HG02642 (cell line): ENCODE measurements at regions not wholly inside any gene's neighbourhood (a gene's known extent, or its start where the extent isn't known, plus 50 kb on each side); places are given as distances from the start of the nearest gene placed in this dataset.

Source experiments
- ATAC-seq: cut with Tn5 transposase; IDR thresholded peaks from one replicate; pipeline ENCODE4 v1.9.1; 2021; ENCODE audit warnings: mild to moderate bottlenecking; ENCODE audit not compliant: unreplicated experiment, poor library complexity

DNA sequence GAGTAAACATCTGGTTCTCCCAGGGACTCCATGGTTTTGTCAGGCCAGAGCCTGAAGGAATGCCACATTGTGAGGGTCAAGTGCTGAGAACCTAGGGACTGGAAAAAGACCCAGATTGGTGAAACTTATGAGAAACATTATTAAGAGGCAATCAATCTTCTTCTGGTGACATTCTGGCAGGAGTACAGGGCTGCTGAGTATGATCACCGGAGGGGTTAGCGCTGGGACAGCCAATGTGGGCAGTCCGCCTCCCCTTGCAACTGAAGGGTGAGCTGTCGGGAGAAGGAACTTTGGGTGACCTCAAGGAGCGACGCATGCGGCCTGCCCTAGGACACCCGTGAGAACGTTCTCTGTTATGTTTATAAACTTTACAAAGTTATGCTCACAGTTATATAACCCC is 429.0 kb downstream of the LMO4 start:
- ATAC-seq = no peak

DNA sequence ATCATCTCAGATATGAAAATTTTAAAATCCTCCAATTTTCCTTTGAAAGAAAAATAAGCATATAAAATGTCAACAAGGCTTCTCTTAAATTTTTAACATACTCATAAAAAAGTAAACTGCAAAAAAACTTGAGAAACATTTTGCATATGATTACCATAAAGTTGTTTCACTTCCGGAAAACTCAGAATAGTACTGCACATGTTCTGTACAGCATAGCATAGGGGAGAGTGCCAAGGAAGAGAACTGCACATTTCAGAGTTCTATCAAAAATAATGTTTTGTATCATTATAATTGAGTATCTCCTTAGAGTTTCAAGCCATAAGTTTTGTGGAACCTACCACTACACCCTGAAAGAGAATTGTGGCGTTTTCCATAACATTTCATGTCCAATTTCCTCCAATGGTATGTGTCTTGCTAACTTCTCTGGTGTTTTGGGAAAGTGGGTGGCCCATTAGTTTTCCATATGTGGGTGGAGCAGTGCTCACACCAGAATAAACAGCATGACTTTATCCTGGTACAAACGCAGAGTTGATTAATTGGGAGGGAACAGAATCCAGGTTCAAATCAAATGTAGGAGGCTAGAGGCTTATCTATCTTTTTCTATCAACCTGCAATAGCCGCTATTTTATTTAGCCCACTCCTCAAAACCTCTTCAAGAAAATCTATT is 430.9 kb downstream of the LMO4 start:
- ATAC-seq = no peak

DNA sequence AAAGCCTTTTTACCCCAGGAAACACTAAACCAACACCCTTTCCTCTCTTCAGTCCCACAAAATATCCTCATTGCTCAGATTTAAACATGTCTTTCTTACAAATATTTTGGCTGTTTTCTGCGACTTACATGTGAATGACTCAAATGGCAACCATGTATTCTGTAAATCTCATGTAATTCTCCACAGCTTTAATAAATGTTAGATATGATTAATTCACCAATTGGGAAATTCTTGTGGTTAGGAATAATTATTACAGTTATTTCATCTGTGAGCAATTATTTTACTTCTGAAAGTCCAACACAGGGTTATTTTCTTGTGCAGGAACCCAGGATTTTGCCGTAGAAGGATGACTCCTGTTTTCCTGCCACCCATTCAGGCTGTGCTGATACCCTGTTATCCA is 431.5 kb downstream of the LMO4 start:
- ATAC-seq = no peak

DNA sequence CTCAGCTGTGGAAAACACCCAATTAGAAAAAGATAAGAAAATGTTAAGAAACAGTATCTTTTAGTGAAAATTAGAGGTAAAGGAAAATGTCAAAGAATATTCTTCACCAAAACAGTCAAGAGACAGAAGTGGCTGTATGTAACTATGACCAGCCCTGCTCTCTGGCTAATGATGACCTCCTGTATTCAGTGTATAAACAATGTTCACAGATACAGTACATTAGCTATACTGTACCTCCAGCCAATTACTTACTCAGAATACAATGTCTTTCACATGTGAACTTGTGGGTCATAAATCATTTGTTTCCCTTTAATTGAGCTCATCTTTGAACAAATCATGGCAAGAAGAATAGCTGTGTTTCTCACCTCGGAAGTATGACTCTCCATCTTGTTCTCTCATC is 432.0 kb downstream of the LMO4 start:
- ATAC-seq = no peak

DNA sequence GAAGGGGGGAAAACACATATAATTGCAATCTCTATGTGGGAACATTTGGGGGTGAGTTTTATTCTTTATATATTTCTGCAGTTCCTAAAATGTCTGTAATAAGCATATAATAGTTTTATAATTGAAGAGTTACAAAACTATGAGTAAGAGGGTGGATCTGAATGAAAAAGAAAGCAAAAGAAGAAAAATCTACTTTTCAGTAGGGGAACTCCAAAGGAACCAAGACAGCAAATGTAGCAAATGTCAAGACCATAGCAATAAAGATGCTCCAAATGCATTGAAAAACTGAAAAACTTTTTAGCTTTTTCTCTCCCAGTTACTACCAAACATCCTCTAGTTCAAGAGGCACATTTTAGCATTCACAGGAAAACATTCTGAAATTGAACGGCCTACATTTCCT is 434.8 kb downstream of the LMO4 start:
- no peak for ATAC-seq

DNA sequence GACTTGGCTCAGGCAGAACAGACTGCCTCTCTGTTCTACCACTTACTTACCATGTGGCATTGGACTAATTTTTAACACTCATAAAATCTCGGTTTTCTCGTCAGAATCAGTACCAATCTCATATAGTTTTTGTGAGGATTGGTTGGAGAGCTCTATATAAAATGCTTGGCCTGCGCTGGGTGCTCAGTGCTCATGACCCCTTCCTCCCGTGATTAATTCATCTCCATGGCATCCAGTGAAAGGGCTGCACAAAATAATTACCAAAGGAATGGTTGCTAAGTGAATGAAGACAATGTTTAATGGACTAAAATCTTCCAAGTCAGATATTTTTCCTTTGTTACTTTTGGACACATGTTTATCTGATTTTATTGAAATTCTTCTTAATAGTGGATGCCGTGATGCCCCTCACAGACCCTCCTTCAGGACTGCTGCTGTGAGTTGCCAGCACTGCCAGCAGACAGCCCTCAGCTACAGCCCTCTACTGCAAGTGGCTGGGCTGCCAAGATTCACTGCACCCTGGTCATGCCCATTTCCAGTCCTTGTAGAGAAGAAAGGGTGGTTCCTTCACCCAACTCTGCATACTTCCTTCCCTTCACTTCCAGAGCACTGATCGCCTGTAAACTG is 436.5 kb downstream of the LMO4 start:
- no peak for ATAC-seq

DNA sequence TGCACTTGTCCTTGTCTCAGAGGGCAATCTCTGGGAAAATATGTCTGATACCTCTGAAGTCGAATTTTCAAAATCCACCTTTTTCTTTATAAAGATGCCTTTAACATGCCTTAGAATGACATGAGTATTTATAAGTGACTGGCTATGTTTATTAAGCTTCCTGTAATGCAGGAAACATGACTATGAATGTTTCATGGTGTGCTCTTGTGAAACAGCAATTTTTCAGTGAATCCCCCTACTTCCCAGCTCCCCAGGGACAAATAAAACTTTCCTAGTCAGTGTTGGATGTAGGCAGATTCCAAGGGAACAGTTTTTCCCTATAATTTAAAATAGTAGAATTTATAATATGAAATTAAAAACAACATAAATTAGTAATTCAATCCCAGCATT is 437.0 kb downstream of the LMO4 start:
- no peak for ATAC-seq

DNA sequence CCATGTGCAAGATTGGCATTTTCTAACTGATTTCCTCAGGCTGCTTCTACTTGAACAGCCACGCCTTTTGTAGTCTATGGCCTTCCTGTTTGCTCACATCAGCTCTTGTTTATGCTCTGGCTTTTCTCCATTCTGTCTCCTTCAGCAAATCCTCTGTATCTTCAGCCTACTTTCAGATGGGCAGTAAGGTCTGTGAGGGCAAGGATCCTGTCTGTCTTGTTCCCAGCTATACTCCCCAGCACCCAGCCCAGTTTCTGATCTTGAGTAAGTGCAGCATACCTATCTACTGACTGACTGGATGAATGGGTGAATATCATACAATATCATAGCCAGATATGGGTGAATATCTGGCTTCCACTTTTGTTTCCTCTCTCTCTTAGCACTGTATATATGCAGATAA is 438.1 kb downstream of the LMO4 start:
- no peak for ATAC-seq

DNA sequence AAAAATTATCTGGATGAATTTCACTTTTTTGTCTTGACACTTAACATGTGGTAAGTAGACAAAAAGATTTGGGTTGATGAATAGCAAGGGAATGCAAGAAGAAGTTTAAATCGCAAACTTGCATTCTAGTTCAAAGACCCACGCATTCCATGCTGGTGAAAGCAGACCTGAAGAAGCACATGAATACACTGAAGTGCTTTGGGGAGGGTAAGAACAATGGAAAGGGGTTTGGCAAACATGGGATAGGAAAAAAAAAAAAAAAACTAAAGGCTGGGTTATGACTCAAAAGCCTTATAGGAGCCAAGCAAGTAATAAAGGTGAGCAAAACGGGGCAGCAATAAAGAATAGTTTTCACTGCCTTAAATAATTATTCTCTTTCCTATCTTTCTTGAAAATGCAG is 450.2 kb downstream of the LMO4 start:
- no peak for ATAC-seq

DNA sequence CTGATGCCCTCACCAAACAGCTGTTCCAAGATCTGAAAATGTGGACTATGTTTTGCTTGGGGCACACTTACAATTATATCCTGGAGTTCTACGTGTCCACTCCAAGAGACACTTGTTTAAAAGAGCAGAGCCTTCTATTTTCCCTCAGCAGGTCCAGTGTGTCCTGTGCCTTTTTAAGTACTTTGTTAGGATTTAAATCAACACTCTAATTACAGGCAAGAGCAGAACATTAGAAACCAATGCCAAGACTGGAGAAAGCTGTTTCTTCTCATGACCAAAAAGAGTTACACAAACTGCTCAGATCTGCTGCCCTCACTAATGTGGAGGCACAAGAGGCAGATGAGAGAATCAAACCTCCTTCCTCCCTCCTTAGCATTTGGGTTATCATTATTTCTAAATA is 452.9 kb downstream of the LMO4 start:
- ATAC-seq = no peak

DNA sequence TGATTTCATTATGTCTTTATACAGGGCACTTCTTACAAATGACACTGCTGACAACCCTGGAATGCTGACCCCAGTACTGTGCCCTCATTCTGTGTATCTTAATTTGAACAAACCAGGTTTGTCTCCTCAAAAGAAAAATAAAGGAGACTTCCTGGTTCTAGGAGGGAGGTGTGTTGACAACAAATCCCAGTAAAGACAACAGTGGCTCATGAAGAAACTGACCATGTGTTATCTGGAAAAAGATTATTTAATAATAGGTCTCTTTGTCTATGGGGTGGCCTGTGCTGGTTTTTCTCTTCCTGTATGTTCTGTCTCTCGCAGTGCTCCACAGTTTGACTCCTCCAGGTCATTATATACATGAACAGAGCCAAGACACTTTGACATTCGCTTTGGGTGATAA is 454.6 kb downstream of the LMO4 start:
- ATAC-seq = no peak

DNA sequence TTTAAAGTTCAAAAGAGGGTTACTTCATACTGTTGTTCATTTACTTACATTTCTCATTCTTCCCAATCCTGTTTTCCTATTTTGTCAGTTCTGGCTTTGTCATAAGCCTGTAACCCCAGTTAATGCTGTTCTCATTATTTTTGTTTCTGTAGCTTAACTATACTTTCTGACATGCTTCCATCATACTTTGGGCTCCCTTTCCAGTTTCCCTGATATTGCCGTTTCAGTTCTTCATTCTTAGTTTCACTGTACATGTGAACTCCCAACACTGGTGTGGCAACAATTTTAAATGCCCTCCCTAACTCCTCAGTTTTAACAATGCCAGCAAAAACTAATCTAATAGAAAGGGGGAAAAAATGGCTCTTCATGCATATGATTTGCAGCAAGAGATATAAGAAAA is 456.7 kb downstream of the LMO4 start:
- no peak for ATAC-seq

DNA sequence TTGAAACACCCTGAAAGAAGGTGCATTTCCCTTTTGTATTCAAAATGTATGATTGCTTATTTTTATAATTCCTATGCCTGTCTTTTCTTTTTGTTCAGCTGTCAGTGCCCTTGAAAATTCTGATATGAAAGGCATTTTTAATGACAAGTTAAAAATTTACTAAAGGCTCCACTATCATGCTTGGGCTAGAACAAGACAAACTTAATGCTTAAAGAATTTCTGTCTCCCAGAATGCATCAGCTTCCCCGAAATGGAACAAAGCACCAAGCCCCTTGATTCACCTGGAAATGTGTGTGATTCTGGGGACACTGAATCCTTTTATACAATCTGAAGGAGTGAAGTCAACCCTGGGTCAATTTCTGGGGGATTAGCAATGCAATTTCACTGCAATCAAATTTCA is 457.5 kb downstream of the LMO4 start:
- ATAC-seq = no peak

DNA sequence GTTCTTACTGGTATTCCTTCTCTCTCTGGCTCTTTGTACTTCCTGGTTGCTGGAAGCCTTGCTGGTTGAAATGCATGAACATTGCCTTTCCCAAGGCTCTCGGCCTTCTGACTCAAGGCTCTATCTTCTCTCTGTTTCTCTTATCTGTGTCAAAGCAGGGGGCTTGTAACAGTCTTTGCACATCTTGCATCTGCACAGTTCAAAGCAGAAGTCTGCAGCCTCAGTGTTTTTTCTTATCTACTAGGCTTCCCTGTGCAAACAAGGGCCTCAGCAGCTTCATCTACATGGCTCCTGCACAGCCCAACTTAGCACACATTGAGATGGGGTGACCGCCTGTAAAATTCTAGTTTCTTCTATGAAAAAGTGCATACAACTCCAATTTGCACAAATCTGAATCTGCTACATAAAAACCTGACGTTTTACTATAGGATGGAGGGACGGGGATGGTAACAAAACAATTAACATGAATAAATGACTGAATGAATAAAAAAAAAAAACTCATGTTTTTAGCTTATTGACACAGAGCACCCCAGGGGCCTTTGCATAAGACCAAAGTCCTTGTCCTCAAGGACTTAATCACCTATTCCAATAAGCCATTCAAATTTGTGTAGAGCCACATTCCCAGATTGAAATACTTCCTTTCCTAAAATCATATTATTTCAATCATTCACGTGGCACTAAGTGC is 458.3 kb downstream of the LMO4 start:
- ATAC-seq = no peak

DNA sequence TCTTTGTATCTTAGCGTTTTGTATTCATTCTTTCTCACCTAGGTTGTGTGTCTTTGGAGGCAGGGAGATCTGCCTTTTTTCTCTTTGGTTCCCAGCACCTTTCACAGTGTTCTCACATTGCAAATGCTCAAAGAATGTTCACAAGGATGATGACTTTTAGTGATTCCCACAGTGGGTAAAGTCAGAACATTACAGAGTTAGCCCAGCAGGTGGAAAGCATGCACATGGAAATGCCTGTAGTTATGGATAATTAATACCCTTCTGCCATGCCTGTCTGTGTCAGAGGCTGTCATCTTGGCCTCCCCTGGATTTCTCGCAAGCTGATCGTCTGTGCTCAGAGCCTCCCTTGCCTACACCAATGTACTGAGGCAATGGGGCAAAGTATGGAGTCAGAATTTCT is 458.9 kb downstream of the LMO4 start:
- no peak for ATAC-seq

DNA sequence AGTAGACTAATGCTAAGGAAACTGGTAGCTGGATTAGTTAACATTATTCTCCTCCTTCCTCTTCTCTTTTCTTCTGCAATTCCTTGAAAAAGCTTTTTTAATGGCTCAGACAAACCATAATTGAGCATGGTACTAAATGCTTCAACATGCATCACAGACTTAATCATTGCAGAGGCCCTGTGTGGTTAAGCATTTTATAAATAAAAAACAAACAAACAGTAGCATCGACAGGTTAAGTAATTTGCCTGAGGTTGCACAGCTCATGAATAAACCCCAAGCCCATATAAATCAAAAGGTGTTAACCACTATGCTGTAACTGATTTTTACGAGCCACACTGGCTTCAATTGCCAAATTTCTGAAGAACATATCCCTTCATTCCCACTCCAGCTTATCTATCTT is 462.1 kb downstream of the LMO4 start:
- ATAC-seq = no peak

DNA sequence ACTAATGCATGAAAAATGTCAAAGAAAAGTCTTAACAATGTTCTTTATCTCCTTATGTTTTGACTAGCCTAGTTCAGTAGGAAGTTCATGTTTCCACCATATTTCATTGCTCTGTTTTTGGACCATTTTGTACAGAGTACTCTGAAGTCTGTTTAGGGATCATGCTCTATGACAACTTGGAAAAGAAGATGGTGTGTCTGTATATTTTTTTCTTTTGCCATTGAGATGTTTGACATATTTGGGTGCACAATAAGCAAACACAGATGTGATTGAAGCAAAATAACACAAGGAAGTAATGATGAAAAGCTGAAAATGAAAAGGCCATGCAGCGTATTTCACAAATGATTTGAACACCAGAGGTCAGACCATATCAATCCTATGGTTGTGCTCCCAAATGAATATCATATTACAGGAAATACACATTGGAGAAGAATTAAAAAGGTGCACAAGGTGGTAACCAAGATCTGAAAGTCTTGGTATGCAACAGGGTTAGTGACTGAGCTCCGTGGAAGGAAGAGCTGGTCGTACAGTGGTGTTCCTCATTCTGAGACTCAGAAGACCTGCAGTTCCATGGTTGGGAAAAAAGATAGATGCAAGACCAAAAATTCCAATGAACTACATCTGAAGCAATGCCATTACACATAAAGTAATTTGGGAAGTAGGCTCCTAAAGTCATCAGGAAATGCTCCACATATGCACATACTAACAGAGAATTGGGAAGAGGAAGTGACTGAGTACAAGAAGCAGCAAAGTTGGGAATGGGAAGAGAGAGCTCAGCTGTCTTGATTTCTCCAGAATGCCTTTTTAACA is 463.5 kb downstream of the LMO4 start:
- ATAC-seq = no peak

DNA sequence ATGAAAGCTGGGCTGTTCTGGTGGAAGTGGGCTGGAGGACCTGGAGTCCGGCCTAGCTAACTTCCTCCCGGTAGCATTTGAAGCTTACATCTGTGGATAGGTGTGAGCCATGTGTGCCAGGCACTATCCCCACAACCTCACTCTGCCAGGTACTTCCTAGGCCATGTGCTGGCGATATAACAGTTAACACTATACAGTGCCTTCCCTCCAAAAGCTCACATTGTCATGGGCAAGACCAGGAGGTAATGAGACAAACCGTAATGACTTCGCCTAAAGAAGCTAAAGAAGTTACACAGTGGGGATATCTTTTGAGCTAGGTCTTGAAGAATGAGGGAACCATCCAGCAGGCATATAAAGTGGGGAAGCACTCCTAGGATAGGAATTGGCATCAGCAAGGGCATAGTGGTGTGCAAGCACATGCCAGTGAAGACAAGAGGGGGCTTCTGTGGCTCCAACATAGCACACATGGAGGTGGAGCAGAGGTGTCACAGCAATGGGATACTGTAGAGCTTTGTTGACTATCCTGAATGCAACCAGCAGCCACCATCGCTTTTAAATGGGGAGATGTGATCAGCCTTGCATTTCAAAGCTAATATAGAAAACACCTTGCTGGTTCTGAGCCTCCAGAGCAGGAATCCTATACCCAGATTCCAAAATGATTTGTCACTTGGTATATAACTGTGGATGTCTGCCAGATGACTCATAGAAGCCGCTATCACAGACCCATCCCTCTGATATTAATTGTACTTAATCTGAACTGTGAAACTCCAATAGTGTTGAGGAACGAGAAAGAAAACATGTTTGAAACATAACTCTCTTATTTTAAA is 466.3 kb downstream of the LMO4 start:
- no peak for ATAC-seq

DNA sequence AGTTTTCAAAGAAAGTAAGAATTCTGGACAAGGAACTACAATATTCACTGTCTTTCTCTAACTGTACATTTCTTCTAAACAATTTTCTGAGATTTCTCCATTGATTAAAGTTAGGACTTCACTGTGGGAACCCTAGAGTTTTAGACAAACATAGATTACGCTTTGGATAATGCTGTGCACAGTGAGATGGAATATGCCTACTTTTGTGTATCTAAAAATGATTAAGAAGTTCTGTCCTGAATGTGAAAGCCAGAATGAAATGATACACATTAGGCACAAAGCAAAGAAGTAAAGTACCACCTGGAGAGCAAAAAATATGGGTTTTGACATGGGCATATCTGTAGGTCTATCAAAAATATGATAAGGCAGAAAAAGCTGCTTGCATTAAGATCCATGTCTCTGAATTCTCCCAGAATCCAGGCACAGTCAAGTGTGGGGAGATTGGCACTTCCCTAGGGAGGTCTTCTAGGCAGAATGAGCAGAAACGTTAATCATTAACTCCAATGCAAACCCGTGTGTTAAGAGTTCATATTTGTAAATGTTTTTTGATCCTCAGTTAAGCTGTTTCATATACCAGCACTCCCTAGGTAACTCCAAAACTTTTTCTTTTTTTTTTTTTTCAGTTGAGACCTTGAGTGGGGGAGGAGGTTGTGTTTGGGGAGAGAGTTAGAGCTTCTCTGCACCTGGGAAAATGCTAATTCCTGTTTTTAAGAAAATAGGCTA is 467.1 kb downstream of the LMO4 start:
- ATAC-seq = no peak

DNA sequence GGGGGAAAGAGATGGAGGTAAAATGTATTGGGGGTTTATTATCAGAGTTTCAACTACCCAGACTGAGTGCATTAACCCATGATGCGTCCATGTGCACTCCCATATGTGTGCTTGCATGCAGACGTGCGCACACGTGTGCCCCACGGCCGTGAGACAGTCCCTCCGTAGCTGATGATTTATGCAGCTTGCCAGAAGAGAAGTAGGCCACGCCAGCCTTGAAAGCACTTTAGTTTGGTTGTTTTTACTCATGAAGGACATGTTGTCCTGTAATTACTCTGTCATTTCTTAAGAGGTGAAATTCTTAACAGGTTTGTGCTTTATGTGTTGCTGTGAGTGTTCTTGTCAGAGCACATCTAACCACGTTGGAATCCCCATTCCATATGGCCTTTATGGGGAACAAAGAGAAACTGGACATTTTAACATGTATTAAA is 467.8 kb downstream of the LMO4 start:
- no peak for ATAC-seq
